Right lobe of liver (tissue), 4 donors: ENCODE measurements at regions not wholly inside any gene's neighbourhood (a gene's known extent, or its start where the extent isn't known, plus 50 kb on each side); places are given as distances from the start of the nearest gene placed in this dataset.

ENCODE experiments used
- POLR2A ChIP-seq: fragments of 450-650 bp; IDR thresholded peaks from one replicate; pipeline ENCODE4 v1.6.1; 2017; ENCODE audit warnings: antibody characterized with exemption, mild to moderate bottlenecking
- TF ChIP-seq, protein P1 (sequence below), 4 donors: fragments of 200-600 bp in 3 of 4; fragments of 450-650 bp in 1 of 4; IDR thresholded peaks; one replicate each; pipeline versions ENCODE4 v1.5.1 to v1.8.0; 2016 to 2022; ENCODE audit warnings: antibody characterized with exemption in 4 of 4, mild to moderate bottlenecking in 2 of 4
- donor health status: DM: no; HTN: no; CAD: no.
- donor health status: DM: no; HTN: no; CAD: no.
- donor health status: DM: no; HTN: yes; CAD: no.

DNA sequence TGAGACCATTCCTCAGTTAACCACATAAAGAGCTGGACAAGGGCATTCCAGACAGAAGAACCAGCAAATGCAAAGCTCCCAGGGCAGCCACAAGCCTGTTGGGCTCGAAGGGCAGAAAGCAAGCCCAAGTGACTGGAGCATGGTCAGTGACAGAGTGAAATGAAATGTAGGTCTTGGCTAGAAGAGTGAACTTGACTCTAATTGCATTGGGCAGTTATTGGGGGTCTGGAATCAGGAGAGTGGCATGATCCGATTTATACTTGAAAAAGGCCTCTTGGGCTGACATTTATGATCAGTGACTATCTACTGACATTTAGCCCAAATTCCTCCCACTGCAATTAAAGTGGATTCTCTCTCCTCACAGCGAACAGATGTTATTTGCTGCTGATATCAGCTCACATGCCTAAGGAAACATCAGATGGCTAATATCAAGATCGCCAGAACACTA is 152.5 kb upstream of the KLF7 start:
- TF ChIP-seq, protein P1, sequence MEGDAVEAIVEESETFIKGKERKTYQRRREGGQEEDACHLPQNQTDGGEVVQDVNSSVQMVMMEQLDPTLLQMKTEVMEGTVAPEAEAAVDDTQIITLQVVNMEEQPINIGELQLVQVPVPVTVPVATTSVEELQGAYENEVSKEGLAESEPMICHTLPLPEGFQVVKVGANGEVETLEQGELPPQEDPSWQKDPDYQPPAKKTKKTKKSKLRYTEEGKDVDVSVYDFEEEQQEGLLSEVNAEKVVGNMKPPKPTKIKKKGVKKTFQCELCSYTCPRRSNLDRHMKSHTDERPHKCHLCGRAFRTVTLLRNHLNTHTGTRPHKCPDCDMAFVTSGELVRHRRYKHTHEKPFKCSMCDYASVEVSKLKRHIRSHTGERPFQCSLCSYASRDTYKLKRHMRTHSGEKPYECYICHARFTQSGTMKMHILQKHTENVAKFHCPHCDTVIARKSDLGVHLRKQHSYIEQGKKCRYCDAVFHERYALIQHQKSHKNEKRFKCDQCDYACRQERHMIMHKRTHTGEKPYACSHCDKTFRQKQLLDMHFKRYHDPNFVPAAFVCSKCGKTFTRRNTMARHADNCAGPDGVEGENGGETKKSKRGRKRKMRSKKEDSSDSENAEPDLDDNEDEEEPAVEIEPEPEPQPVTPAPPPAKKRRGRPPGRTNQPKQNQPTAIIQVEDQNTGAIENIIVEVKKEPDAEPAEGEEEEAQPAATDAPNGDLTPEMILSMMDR (IDR thresholded peaks at IDR 0.05) = no peak
- no peak for TF ChIP-seq POLR2A
